Epithelial cell of esophagus (primary cell): ENCODE measurements at regions not wholly inside any gene's neighbourhood (a gene's known extent, or its start where the extent isn't known, plus 50 kb on each side); places are given as distances from the start of the nearest gene placed in this dataset.

Source experiments
- DNase-seq: peaks from one replicate; pipeline ENCODE4 v3.0.0; 2010; ENCODE audit warnings: low read depth
- H3K4me3 ChIP-seq: 2 replicates; pipeline ENCODE4 v1.5.1; 2011; ENCODE audit warnings: mild to moderate bottlenecking, low read length, control low read depth
- TF ChIP-seq, protein P1 (sequence below): IDR thresholded peaks from 2 replicates; pipeline ENCODE4 v1.5.1; 2011; ENCODE audit warnings: low read depth, mild to moderate bottlenecking, low read length, control low read depth, inconsistent platforms; ENCODE audit not compliant: insufficient read depth; ENCODE audit errors: missing control alignments

DNA sequence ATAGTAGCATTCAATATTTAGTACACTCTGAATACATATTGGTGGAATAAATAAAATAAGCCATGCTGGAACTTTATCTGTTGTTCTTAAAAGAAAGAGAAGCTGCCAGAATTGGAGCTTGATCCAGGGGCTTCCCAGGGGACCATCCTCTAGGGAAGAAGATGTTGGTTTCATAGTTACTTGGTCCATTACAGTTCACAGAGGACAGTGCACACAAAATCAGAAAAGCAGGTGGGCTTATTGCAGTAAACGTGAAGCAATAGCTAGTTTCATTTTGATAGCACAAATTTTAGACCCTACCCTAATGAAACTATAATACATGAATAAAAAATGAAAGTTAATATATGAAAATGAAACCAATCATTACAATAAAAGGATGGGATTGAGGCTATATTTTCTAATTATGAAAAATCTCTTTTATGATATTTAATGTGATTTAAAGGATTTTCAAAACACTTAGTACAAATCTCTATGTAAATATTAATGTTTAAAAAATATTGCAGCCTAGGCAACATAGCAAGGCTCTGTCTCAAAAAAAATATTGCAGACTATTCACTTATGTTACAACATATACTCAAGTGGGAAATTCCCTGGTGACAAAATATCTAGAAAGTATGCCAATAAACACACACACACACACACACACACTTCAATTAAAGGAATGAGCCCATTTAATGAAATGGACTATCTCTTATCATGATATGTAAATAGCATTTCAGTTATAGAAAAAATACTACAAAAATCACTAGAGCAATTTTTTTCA lies 227.0 kb upstream of the MARCKS start:
- DNase-seq = peak; percentile 83
- no peak overlapping the region for H3K4me3 ChIP-seq

DNA sequence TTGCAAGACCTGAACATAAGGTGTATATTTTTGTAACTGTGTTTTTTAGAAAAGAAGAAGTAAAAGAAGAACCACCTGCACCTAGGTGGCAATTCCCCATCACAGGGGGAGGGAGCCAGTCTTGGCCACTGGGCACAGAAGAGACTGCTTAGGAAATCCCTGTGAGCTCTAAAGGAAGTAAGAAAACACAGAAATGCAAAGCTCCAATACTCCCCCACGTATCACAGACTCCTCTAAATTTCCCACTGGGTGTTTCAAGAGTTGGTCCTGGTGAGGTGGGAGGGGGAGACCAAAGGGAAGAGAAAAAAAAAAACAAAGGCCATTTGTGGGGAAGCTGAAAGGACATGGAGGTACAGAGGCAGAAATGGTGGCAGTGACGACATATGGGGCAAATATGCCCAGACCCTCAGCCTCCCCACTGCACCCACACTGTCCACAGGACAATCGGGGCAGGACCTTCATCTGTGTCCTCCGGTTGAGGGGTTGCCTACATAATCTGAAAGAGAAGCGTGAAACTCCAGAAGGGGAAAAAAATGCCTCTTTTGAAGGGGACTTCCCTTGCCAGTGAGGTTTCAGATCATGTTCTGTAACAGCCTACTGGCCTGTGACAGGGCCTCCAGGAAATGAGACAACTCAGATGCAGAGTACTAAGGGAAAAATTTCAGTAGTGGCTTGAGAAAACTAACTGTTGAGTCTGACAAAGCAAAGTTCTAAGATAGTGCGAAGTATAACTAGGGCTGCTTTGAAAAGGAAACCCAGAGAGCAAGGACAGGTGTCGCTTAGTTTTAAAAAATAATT lies 226.2 kb upstream of the MARCKS start:
- TF ChIP-seq, protein P1, sequence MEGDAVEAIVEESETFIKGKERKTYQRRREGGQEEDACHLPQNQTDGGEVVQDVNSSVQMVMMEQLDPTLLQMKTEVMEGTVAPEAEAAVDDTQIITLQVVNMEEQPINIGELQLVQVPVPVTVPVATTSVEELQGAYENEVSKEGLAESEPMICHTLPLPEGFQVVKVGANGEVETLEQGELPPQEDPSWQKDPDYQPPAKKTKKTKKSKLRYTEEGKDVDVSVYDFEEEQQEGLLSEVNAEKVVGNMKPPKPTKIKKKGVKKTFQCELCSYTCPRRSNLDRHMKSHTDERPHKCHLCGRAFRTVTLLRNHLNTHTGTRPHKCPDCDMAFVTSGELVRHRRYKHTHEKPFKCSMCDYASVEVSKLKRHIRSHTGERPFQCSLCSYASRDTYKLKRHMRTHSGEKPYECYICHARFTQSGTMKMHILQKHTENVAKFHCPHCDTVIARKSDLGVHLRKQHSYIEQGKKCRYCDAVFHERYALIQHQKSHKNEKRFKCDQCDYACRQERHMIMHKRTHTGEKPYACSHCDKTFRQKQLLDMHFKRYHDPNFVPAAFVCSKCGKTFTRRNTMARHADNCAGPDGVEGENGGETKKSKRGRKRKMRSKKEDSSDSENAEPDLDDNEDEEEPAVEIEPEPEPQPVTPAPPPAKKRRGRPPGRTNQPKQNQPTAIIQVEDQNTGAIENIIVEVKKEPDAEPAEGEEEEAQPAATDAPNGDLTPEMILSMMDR = no peak
- DNase-seq = peak; percentile 79

More for the DNA sequence above, 227.0 kb upstream of the MARCKS start:
- TF ChIP-seq, protein P1 = no peak

DNA sequence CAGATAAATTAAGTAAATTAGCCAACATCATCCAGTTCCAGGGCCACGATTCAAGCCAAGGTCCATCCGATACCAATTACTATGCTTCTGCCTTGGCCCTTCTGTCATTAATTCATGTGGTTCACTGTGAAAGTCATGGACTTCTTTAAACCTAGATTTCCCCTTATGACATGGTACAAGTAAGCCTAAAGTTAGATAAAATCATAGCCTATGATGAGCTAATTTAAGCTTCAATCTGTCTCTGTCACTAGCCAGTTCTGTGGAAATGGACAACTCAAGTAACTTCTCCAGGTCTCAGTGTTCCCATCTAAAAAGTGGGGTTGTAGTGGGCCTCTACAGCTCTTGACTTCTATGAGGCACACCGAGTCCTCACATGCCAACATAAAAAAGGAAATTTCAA lies 225.5 kb upstream of the MARCKS start:
- H3K4me3 ChIP-seq = peak overlapping the region; percentile 26
- TF ChIP-seq, protein P1 = no peak
- peak; percentile 28 for DNase-seq

More for the DNA sequence above, 226.2 kb upstream of the MARCKS start:
- H3K4me3 ChIP-seq = no peak overlapping the region

DNA sequence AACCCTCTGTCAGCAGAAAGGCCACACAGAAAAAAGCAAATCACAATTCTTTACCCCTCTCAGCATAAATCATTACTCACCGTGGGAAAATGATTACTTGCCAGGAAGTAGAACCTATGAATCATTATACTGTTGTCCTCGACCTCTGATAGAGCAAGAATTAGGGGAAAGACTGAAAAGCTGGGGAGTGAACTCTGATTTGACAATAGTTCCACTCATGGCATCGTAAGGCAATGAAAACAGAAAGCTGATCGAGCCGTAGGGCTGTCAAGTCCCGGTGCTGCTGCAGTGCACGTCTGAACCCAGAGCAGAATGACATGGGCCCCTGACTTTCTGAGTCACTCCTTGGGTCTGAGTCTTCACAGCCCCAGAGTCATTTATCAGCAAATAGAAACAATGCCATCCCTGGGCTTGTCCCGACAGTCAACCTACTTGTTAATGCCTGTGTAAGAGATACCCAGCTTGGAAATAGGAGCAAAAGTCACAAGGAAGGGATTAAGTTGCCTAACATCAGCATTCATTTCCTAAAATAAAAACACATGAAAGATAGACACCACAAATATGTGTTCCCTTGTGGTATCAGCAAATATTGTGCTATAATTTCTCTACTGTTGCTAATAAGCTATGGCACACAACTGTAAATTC lies 224.8 kb upstream of the MARCKS start:
- DNase-seq = peak; percentile 100
- TF ChIP-seq, protein P1 = no peak
- peak overlapping the region; percentile 26 for H3K4me3 ChIP-seq

DNA sequence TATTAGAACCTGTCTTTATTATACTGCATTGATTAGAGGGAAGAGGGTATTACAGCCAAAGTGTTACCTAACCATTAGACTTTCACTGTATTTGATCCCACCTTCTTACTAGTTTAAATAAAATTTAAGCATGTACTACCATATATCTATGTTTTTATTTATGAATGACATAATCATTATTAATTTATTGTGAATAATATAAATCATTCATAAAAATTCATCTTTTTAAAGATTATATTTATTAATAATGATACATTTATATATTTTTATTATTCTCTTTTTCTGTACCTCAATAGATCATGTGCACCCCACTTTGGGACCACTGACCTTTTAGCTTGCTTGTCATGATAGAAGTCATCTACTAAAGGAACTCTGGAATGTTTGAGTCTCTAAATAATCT lies 223.5 kb upstream of the MARCKS start:
- H3K4me3 ChIP-seq = no peak overlapping the region
- TF ChIP-seq, protein P1 = no peak
- no peak for DNase-seq

DNA sequence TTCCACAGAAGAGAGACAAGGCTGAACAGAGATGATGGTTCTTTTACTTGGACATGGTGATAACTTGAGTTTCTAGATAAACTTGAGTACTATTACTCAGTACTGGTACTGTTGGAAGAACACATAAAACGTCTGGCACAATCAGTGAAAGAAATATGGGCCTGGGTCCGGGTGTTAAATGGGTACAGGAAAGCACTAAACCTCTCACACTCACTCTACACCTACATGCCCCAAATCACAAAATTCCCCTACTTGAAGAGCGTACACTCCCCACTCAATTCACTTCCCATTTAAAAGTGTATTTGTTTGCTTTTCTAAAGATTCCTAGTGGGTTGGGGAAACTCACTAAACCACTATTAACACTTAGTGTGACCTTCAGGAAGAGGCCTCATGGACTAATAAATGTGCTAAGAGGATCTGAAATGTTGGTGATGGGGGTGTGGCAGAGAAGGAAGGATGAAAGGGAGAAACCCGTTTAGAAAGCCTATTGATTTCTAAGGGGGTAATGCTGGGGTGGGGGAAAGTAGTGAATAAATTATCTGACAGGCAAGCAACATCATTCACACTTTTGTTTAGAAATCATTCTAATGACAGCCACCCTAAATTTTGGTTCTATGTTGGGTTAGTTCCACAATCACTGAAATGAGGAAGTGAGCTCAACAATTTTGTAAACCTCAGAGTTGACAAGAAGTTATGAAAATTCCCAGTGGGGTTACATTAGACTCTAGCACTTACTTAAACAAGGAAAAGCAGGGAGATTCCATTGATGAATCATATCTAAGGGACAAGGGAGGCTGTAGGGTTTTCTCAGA lies 222.6 kb upstream of the MARCKS start:
- H3K4me3 ChIP-seq = no peak overlapping the region
- TF ChIP-seq, protein P1 = no peak
- peak; percentile 69 for DNase-seq
